ENCODE measurements at regions not wholly inside any gene's neighbourhood (a gene's known extent, or its start where the extent isn't known, plus 50 kb on each side); places are given as distances from the start of the nearest gene placed in this dataset.

GRCh38 chr5:146940295-146940694 lies 61.7 kb upstream of the PPP2R2B start:
- Histone ChIP-seq H3K79me2 (ENCODE audit: control insufficient read depth, insufficient read depth, low read length) (no peaks in the 10 kb centered on the region), H3K9me1 (replicated peaks; ENCODE audit: control insufficient read depth, extremely low read depth, insufficient read depth, low read length) (no peaks in the 10 kb centered on the region), H3K27me3 (ENCODE audit: control insufficient read depth in 2 of 2, insufficient read depth in 2 of 2, low read length in 2 of 2) (no peaks in the 10 kb centered on the region), H2AFZ (ENCODE audit: low read depth, low read length) (no peak overlapping the region), H3K9me3 (replicated peaks; ENCODE audit: control insufficient read depth, insufficient read depth, low read length) (no peaks in the 10 kb centered on the region), H3K27ac (ENCODE audit: insufficient read depth, low read depth, low read length) (no peak overlapping the region), H3K4me1 (ENCODE audit: control insufficient read depth, extremely low read depth, insufficient read depth, low read length) (no peaks in the 10 kb centered on the region), H3K4me3 (replicated peaks in 1 of 3; ENCODE audit: insufficient read depth in 1 of 3, low read depth in 1 of 3, low read length in 3 of 3) (no peak overlapping the region), H4K20me1 (replicated peaks; ENCODE audit: control insufficient read depth, extremely low read depth, insufficient read depth, low read length) (no peaks in the 10 kb centered on the region), H3K36me3 (ENCODE audit: control insufficient read depth in 2 of 2, extremely low read depth in 1 of 2, insufficient read depth in 2 of 2, low read length in 2 of 2) (no peaks in the 10 kb centered on the region), H3K9ac (replicated peaks; ENCODE audit: extremely low read depth, insufficient read depth, low read length) (no peak overlapping the region), H3K4me2 (ENCODE audit: insufficient read depth, low read length) (no peak overlapping the region)
- DNase-seq (ENCODE audit: low read depth, low spot score) (no peak), FAIRE-seq (no peak)
- ChIA-PET CTCF (no interaction called here), POLR2A (no interaction called here)
- no TSS peak for BruUV-seq (replicated peaks)
- dilution Hi-C loops (cut with MboI; ENCODE audit: extremely low pct_ligation_motif_present, low sequenced_read_pairs) (no loop called here), intact Hi-C loops (cut with micrococcal nuclease) (no loop called here)
- TF ChIP-seq JUN (IDR thresholded peaks at IDR 0.05; ENCODE audit: borderline replicate concordance, insufficient read depth, insufficient read length, low read depth) (no peak), FOS (IDR thresholded peaks at IDR 0.05; ENCODE audit: borderline replicate concordance, insufficient read depth, low read length) (no peak), EZH2 (IDR thresholded peaks at IDR 0.05; ENCODE audit: borderline replicate concordance, low read depth, low read length, severe bottlenecking) (no peak), POLR2AphosphoS5 (IDR thresholded peaks at IDR 0.05; ENCODE audit: insufficient read depth, low read depth, low read length) (no peak), POLR2A (IDR thresholded peaks at IDR 0.05; ENCODE audit: low read depth, low read length) (no peak), MYC (IDR thresholded peaks at IDR 0.05; ENCODE audit: low read depth, low read length) (no peak), GATA2 (IDR thresholded peaks at IDR 0.05; ENCODE audit: insufficient read depth, insufficient read length, low read depth, low read length) (no peak)
- TF ChIP-seq, protein P1, sequence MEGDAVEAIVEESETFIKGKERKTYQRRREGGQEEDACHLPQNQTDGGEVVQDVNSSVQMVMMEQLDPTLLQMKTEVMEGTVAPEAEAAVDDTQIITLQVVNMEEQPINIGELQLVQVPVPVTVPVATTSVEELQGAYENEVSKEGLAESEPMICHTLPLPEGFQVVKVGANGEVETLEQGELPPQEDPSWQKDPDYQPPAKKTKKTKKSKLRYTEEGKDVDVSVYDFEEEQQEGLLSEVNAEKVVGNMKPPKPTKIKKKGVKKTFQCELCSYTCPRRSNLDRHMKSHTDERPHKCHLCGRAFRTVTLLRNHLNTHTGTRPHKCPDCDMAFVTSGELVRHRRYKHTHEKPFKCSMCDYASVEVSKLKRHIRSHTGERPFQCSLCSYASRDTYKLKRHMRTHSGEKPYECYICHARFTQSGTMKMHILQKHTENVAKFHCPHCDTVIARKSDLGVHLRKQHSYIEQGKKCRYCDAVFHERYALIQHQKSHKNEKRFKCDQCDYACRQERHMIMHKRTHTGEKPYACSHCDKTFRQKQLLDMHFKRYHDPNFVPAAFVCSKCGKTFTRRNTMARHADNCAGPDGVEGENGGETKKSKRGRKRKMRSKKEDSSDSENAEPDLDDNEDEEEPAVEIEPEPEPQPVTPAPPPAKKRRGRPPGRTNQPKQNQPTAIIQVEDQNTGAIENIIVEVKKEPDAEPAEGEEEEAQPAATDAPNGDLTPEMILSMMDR (IDR thresholded peaks at IDR 0.05; ENCODE audit: extremely low read depth in 1 of 2, insufficient read depth in 1 of 2, low read depth in 1 of 2, low read length in 2 of 2): no peak
- TF ChIP-seq, protein P2, sequence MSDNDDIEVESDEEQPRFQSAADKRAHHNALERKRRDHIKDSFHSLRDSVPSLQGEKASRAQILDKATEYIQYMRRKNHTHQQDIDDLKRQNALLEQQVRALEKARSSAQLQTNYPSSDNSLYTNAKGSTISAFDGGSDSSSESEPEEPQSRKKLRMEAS (IDR thresholded peaks at IDR 0.05; ENCODE audit: insufficient read depth, insufficient read length): no peak

Measured in endothelial cell of umbilical vein (primary cell).